HG03571 (cell line): ENCODE measurements at regions not wholly inside any gene's neighbourhood (a gene's known extent, or its start where the extent isn't known, plus 50 kb on each side); places are given as distances from the start of the nearest gene placed in this dataset.

Source experiments
- ATAC-seq: cut with Tn5 transposase; IDR thresholded peaks from one replicate; pipeline ENCODE4 v1.9.1; 2021; ENCODE audit not compliant: unreplicated experiment

DNA sequence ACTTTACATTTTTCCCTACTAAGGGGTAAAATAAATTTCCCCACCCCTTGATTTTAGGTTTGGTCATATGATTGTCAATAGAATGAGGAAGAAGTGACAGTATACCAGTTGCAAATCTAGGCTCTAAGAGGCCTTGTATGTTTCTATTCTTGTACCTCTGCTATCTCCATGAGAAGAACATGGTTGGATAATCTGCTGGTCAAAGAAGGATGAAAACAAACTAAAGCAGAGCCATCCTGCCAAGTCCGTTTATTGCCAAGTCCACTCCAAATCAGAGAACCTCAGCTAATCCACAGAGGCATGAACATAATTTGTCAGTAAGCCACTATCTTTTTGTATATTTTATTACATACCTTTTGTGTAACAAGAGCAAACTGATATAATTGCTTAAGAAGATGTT, 98.0 kb downstream of the CRPPA start:
- no peak for ATAC-seq

DNA sequence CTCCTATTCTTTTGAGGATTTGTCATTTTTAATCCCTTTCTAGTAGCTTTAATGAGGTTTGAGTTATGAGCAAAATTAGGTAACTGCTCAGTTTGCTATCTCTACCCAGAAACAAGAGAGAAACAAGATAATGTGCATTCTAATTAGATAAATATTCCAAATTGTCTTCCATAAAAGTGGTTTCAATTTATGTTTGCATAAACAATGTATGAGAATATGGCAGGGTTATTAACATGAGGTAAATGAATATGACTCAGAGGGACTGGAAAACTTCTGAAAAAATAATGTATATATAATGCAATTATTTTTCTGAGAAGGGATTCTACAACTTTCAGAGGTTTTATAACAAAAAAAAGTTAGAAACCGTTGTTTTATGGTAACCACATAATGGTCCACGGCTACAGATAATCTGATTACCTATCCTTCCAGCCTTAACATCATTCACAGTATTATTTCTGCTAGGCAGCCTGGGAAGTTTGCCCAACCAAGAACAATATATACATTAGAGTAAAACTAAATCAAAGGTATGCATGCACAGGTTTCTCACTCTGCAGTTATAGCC, 101.2 kb downstream of the CRPPA start:
- ATAC-seq: no peak

DNA sequence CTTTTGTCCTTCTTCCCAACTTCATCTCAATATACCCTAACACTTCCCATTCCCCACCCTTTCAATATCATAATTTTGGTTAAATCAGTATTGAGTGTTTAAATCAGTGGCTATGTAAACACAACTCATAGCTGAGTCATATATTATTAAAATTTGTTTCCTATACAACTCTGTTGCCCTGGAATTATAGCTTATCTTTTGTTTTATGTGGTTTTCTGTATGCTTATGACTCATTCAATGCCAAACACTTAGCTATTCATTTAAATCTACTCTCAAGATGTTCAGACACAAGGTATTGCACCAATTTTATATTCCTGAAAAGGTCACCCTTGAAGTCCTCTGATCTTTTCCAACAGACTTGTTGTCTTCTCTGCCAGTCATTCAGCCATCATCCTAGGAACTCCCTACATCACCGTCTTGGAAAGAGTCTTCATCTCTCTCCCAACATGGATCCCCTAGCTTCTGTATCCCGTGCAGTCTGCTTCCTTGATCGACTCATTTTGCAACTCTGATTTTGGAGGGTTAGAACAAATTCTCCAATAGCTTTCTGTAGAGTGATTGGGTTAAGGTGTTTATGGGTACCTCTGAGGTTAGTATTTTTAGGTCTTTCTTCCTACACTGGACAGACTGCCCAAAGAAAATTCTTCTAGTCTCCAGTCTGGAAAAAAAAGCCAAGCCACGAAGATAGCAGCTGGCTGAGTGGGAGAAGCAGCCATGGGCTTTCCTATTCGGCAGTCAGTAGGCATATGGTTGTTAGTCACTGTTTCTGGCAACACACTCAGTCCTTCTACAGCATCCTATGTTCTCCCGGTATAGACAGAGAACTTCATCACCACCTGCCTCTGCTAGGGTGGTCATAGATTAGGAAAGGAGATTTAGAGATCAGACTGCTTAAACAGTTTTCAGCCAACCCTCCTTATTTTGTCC, 102.1 kb downstream of the CRPPA start:
- ATAC-seq: no peak

DNA sequence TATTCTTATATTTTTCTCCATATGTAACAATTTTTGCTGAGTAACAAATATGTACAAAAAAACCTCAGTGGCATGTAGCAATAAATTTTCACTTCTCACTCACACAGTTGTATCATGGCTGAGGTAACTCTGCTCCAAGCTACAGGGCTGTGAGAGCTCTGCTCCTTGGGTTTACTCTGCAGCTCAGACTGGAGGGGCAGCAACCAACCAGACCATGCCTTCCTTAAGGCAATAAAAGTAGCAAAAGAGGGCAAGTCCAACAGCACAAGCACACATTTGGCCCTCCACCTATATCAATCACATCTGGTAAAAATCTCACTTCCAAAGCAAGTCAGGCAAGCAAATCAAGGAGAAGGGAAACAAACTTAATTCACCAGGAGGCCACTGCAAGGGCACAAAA, 102.9 kb downstream of the CRPPA start:
- ATAC-seq: no peak

DNA sequence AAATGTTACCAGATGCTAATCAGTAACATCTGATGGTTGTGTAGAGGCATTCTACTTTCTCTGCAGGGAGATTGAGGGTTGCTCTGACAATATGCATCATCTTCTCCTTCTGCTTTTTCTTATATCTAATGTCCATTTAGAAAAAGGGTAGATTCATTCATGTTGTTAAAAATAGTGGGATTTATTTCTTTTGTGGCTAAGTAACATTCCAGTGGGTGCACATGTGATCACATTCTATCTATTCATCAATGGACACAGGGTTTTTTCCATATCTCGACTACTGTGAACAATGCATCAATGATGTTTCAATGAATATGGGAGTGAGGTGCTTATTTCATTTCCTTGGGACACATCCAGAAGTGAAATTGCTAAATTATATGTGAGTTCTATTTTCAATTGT, 103.9 kb downstream of the CRPPA start:
- ATAC-seq: no peak

DNA sequence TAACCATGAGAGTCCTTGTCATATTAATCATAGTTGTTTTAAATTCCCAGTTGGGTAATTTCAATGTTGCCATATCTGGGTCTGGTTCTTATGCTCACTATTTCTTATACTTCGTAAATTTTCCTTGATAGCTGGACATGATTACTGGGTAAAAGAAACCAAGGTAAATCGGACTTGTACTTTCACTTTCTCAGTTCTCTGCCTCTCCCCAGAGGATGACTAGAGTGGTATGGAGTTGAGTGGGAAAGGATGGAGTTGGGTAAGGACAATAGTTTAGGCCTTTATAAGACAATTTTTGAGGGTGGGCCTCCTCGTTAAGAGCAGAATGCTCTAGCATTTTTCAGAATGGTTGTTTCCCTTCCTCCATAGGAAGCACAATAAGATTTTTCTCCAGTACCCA, 106.1 kb downstream of the CRPPA start:
- no peak for ATAC-seq

DNA sequence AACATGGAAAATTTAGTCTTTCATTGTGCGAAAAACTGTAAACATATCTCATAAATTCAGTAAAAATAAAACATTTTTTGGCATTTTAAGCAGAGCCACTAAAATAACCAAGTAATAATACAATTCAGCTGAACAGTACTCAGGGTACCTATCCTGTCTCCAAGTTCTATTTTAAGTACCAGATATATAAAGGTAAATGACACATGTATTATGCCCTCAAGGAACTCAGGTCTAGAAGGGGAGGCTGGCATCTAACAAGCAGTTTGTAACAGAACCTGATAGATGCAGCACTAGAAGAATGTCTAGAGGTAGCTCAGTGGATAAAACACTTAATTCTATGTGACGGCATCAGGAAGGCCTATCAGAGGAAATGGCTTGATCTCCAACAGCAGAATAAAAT, 112.2 kb downstream of the CRPPA start:
- ATAC-seq: no peak

DNA sequence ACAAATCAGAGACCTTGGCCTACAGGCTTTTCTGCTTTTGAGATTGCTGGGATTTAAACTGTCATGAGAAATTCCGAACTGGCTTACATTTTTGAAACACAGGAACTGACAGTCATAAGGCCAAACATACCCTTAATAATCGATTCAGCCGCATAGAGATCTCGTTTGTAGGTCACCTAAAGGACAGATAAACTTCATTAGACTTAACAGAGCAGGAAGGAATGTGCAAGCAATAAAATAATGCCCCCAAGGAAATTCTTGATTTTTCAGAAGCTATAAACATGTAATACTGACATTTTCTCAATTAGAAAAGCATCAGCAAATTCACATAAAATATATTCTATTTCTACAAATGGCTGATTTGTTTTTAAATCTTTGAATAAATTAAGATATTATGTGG, 120.0 kb downstream of the CRPPA start:
- ATAC-seq: no peak

DNA sequence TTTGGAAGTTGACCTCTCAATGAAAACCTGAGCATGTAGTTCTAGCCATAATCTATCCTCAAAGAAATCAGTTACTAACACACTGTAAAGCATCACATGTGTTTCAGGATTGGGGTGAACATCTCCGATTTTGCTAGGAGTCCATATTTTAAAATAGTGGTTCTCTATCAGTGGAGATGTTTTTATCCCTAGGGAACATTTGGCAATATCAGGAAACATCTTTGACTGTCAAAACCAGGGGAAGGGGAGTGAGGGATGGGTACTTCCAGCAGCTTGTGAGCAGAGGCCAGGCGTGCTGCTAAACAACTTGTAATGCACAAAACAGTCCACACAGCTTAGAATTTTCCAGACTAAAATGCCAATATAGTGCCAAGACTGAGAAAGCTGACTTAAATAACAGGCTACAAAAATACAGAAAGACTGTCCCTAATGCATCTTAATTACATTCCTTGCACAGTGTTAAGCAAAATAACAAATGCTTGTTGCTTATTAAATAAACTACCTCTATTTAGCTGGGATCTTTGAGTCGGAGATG, 120.9 kb downstream of the CRPPA start:
- ATAC-seq: no peak

DNA sequence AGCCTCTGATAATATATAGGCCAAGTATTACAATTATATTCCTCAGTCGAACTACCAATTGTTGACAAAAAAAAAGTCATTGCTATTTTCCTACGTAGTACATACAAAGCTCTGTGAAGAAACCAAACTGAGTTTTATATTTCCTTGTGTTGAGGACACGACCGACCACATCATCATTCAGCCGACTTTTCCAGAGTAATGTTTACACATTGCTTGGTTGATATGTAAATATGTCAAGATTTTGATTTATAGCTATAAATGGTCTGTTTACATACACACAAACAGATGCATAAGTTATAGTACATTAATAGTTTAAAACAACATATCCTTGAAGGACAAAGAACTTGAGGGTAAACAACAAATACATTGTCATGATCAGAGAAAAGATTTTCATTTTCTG, 121.5 kb downstream of the CRPPA start:
- no peak for ATAC-seq

DNA sequence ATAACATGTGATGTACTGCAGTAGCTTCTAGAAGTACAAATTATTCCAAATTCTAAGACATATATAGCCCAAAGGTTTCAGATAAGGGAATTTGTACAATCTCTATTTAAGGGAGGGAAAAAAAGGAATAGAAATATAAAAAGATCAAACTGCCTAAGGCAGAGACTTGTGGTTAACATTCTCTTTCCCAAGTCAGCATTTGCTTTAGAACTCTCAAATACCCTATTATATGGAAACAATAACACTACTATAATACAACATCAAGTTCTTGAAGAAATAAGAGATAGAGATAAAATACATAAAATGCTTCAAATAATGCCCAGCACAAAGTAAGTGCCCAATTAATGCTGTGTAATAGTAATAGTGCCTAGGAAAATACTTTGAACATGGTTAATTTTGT, 123.1 kb downstream of the CRPPA start:
- no peak for ATAC-seq

DNA sequence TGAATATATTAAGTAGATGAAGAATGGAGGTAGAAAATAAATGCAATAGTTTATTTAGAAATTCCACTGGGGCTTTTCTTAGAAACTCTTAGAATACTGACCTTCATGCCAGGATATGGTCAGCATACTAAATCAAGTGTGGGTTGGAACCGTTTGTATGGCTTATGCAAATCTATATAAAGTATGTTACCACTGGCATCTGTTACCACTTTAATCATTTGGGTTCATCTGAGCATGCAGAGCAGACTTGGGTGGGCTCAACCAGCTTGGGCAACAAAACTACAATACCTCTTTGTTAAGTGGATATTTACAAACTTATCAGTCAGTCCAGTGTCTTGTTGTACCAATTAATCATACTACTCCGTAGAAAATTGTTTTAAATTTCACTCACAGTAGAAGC, 125.8 kb downstream of the CRPPA start:
- ATAC-seq: no peak

DNA sequence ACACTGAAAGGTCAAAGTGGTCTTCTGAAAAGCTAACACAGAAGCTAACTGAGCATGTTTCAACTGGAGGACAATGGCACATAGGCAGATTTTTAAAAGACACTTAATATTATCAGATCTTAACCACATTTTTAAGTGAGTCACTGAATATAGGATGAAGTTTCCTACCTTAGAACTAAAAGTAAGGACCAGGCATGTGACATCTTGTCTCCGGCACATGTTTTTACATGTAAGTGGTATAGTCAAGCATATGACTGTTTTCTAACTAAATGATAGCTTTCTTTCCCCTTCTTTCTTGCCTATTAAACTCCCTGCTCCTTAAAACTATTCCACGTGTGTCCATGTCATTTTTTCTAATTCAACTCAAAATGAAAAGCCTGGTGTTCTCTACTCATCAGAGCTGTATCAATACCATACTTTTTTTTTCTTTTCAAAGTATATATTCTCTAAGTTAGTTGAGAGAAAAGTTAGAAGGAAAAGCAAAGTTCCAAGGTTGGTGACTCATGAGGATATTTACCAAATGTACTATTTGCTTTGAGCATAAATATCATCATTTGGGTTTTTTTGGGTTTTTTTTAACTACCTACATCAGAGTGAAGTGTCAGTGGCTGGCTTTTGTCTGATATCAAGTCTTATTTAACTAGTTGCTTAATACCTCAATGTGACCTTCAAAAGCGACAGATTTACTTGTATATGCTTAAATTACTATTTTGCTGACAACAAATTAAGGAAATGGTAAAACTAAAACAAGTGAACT, 127.5 kb downstream of the CRPPA start:
- ATAC-seq: no peak

DNA sequence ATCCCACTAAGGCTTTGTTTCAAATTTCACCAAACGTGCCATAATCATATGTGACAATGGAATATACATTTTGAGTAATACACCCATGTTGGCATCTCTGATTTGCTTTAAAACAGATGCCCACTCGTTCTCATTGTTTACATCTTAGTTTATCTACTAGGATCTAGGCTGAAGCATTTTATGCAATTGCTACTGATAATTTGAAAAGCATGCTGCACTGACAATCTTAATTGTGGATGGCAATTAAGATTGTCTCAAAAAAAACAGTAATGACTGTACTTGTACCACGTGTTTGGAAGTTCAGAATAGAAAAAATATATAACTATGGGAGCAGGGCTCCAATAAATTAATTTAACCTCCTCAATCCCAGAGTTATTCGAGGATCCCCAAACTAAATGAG, 136.8 kb downstream of the CRPPA start:
- ATAC-seq: no peak

DNA sequence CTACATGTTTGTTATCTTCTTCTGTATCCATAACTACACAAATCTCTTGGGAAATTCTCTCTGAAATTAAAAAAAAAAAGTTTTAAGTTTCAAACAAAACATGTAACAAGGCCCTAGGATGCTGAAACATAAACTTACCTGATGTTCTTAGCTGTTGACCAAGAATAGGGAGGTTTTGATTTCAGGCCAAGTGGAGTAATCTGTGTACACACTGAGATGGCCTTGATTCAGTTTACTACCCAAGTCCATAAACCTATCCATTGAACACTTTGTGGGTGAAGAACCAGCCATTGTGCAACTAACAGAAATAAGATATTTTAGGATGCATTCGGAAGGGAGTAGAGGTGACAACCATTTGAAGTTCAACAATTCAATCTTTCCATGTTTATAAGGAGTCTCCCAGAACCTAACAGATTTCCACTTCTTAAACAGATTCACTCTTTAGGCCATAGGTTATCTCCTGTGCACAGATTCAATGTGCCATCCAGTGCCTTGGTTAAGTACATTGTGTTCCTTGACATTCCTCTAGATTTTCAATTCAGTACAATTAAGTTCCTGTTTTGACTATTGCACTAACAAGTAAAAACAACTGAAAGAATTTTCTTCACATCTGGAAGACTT, 143.1 kb downstream of the CRPPA start:
- ATAC-seq: no peak

DNA sequence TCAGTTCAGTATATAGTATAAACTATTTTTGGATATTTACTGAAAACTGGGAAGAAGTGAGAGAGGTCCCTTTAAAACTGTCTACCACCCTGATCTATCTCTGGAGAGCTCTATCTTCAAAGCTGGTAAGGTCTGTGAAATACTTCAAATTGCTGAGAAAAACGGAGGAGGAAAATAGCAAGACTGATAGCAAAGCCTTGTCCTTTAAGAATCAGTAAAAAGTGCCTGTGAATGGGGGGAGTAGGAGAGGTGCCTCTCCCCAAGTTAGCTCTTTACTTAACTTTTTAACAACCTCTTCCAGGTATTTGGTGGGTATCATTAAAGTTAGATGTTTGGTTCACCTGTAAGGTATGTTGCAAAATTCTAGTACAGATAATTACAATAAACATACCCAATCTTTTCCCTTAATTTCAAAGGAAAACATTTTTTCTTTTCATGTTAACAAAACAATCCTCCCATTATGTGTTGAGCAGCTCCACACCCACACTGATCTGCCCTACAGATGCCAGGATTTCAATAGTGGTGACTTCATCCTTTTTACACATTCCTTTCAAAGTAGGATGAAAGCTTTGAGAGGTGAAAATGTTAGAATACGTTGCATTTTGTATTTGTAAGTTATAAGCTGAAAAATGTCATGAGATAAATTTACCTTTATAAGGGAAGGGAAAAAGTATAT, 149.2 kb downstream of the CRPPA start:
- no peak for ATAC-seq

DNA sequence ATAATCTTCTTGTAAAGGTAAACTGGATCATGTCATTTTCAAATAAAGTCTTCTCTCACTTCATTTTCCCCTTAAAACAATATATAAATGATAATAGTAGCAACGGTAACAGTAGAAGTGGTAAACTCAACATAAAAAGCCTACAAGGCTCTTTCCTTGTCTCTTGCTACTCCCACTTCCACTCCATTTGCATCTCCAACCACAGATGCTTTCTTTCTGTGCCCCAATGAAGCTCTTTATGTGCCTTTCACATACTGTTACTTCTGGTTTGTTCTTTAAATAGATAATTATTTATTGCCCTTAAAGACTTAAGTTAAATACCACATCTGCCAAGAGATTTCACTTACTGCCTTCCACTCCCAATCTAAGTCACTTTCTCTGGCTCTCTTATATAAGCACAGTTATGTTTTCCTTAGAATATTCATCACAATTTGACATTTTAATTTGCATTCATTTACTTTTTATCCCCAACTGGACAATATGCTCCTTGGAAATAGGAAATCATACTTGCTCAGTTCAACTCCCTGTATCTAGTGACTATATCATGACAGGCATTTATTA, 149.9 kb downstream of the CRPPA start:
- ATAC-seq: no peak

DNA sequence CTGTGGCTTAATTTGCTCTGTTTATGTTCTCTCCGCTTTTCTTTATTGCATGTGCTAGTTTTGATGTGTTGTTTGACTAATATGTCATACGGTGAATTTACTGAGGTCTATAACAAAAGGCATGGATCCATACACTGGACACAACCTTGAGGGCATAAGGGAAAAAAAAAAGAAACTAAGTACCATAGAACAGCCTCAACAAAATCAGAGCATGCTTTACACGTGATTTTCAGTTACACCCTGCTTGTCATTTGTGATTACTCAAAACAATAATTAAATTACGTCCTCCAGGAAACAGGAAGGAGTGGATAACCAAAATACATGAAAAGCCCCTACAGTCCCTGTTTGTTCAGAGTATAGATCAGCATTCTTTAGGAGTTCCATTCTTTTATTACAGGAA, 150.5 kb downstream of the CRPPA start:
- no peak for ATAC-seq

DNA sequence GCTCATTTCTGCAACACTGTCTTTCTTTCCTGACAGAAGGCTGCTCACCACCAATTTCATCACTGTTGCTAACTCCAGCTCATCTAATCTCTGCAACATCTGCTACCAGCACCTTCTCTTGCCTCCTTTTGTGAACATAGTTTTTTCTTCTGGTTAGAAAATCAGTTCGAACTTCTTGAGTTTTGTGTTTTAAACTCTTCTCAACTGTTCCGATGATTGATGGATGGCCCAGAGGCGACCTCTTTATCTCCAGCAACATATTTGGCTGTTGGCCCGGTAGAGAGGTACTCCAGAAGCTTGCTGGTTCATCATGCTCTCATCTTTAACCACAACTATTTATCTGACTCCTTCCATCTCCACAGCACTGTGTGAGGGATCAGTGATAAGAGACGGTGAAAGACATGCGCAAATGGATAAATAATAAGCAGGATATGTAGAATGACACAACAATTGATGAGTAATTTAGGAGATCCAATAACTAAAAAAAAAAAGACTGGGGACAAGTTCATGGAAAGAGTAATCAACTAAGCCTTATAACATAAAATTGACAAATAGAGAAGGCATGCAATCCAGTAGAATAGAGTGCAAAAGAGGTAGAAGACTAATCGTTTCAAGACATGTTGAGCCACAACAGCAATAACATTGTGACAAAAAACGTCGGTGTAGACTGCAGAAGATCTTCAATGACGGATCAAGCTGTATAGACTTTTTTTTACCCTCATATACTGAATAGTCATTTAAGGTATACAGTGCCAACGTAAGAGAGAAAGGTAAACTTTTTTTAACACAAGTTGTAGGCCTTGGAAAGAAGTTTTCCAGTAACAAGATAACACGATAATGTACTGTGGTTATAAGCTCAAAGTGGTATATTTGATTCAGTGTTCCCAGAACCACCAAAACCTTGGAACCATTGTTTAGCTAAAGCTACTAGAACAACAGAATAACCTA, 152.2 kb downstream of the CRPPA start:
- ATAC-seq: no peak
